GM12892 (cell line): ENCODE measurements at regions not wholly inside any gene's neighbourhood (a gene's known extent, or its start where the extent isn't known, plus 50 kb on each side); places are given as distances from the start of the nearest gene placed in this dataset.

ENCODE experiments used
- POLR2A ChIP-seq: IDR thresholded peaks from 2 replicates; pipeline ENCODE4 v1.6.1; 2011; ENCODE audit warnings: low read depth, low read length, control low read depth
- POLR2AphosphoS5 ChIP-seq: IDR thresholded peaks from 2 replicates; pipeline ENCODE4 v1.6.1; 2011; ENCODE audit warnings: low read depth, low read length, control low read depth
- TAF1 ChIP-seq: IDR thresholded peaks from 2 replicates; pipeline ENCODE4 v1.6.1; 2011; ENCODE audit warnings: low read depth, mild to moderate bottlenecking, control low read depth, low read length, borderline replicate concordance

DNA sequence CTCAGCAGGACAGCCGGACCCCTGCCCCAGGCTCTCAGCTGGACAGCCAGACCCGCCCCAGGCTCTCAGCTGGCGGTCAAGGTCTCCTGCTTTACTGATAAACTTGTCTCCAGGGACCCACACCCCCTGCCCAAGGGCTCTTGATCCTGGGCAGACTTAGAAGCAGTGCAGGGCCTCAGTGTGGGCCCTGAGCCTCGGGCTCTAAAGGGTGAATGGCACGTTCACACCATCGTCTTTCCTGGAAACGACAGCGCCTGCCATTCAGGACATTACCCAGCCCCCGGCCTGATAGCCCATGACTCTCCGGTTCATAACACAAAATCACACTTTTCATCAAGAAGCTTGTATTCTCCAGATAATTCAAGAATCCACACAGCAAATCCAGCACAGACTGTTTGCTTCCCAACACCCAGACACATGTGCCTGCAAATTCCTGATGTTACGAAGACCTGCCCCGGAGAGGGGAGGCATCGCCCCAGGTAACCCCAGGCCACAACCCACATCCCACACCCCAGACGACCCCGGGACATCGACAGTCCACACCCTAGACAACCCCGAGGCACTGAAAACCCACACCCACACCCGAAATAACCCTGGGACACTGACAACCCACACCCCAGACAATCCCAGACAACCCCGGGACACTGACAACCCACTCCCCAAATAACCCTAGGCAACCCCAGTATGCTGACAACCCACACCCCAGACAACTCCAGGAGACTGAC lies 136.8 kb downstream of the FAM53A start:
- no peak for TF ChIP-seq TAF1
- no peak for TF ChIP-seq POLR2AphosphoS5
- TF ChIP-seq POLR2A: no peak
